HG02852 (cell line): ENCODE measurements at regions not wholly inside any gene's neighbourhood (a gene's known extent, or its start where the extent isn't known, plus 50 kb on each side); places are given as distances from the start of the nearest gene placed in this dataset.
"Not testable (repeated sequence)": the region's sequence is repeated elsewhere in the genome, so short reads cannot be mapped to it uniquely, and the experiment has no call there.

Experiments used
- ATAC-seq: cut with Tn5 transposase; IDR thresholded peaks from one replicate; pipeline ENCODE4 v1.9.1; 2021; ENCODE audit warnings: mild to moderate bottlenecking, moderate library complexity; ENCODE audit not compliant: unreplicated experiment

- no peak for ATAC-seq
Measured at GRCh38 chr7:81233208-81233940, 314.5 kb upstream of the SEMA3C start.

GRCh38 chr7:81232084-81232799, 313.4 kb upstream of the SEMA3C start:
- no peak for ATAC-seq

DNA sequence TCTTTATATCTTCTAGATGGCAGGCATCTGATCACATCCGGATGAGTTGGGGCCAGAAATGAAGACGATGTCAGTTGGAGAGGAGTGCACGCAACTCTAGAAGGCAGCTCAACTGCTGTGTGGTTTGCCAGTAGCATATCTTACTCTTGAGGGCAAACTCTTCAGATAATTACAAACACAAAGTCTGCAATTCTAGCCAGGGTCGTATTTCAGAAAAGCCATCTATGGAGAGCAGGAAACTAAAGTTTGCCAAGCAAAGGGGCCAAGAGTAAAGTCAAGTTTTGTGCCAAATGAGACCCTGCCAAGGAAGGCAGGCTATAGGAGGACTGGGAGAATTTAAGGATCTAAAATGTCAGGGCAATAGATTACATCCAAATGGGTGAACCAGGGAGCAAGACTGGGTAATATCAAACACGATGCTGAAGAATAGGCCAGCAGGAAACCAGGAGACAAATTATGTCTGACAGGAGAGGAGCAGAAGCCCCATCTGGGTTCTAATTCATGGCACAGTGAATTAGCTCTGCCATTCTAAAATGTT, 312.5 kb upstream of the SEMA3C start:
- ATAC-seq = no peak

- ATAC-seq = no peak
Measured at GRCh38 chr7:81226234-81226633, 307.4 kb upstream of the SEMA3C start.

DNA sequence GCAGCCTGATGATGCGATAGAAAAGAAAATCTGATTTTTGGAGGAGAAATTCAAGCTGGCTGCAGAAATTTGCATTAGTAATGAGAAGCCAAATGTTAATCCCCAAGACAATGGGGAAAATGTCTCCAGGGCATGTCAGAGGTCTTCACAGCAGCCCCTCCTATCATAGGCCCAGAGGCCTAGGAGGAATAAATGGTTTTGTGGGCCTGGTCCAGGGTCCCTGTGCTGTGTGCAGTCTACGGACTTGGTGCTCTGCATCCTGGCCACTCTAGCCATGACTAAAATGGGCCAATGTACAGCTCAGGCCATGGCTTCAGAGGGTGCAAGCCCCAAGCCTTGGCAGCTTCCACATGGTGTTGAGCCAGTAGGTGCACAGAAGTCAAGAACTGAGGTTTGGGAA, 303.8 kb upstream of the SEMA3C start:
- not testable (repeated sequence) for ATAC-seq

GRCh38 chr7:81221527-81222217, 302.8 kb upstream of the SEMA3C start:
- ATAC-seq = no peak

DNA sequence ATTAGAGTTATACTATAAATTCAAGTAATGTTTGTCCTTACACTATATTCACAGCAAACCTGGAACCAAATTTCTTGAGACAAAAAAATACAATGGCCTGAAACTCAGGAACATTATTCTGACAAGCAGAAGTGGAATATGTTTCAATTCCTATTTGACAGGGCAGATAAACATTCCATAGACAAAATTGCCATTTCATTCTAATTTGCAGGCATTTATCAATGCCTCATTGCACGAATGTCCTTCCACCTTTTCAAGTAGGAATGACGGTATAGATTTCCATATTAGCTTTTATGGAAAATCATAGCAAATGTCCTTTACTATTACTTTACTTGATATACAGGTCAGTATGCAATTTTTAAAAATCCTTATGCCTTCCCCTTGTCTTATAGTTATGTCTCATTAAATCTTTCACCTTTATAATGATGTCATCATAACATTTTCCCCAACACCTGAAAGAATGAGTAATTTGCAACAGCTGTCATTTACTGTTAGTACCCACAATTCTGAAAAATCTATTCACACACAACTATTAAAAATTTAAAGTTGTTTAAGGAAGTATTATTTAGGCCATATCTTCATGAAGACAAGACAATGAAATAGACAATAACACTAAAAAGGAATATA, 299.7 kb upstream of the SEMA3C start:
- ATAC-seq = no peak

- no peak for ATAC-seq
Measured at GRCh38 chr7:81213394-81213793, 294.5 kb upstream of the SEMA3C start.

DNA sequence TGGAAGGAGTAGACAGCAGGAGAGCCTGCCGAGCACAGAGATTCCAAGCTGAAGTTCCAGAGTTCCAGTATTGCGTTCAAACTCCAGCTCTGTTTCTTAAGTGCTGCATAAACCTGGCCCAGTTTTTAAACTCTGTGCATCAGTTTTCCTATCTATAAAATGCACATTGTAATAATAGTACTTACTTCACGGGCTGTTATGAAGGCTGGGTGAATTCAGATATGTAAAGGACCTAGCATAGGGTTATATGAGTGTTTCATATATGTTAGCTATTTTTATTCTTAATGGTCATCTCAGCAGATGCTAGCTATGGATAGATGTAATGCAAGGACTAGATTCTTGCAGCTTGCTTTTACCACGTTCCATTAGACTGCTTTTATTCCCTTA, 293.1 kb upstream of the SEMA3C start:
- ATAC-seq = no peak

GRCh38 chr7:81211204-81211933, 292.5 kb upstream of the SEMA3C start:
- ATAC-seq = no peak

- ATAC-seq = no peak
Measured at GRCh38 chr7:81210137-81211064, 291.6 kb upstream of the SEMA3C start.

GRCh38 chr7:81209059-81209458, 290.2 kb upstream of the SEMA3C start:
- ATAC-seq = no peak

DNA sequence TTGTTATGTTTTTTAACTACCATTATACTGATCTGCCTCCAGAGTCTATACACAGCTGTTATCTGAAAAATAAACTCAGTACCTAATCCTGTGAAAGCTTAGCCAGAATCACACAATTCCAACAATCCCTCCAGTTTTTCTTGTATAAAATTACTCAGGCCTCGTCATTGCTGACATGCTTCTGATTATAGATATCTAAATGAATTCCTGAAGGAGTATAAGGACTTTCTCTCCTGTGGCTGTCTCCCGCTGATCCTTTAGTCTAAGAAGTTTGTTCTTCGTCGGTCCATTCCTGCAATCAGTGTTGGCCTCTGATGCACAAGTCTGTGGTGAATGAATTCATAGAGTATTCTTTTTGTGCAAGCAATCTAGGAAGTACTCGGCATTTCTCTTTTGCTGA, 288.9 kb upstream of the SEMA3C start:
- ATAC-seq = no peak

DNA sequence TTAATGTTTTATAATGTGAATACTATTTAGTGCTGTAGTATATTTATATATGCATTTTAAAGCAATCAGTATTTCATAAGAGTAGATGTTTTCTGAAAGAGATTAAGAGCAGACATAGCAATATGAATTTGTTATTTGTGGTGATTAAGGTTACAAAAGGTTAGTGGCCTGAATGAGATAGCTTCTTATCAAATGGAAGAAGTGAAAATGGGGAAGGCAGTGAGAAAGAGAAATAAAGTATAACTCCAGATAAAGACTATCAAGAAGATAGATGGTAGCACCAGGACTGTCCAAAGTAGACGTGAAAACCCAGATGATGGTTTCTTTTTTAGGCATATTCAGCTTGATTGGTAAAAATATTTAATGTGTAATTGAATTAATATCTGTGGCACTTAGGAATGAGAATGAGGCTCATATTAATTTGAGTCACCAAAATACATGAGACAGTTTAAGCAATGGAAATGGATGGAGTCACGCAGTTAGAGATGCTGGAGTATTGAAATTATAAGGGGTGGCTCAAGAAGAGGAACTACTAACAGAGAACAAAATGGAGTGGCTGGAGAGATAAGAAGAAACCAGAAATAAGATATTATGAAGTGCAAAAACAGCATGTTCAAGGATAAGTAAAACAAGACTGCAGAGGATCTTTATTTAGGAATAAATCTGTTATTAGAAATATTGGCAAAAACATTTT, 288.0 kb upstream of the SEMA3C start:
- no peak for ATAC-seq

DNA sequence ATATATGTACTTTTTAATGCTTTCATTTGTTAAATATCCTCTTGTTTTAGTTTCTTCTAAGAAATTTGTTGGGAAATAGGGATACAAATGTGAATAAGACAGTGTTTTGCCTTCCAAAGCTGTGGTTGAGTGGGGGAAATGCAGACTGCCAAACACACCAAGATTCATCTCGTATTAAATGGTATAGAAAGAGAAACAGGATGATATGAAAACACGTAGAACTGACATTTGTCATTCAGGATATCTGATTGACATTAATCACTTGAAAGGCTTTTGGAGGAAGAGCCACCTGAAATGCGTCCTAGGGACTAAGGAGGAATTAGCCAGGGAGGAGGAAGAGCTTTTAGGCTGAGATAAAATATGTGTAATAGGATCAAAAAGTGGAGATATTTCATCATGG, 287.4 kb upstream of the SEMA3C start:
- ATAC-seq = no peak

DNA sequence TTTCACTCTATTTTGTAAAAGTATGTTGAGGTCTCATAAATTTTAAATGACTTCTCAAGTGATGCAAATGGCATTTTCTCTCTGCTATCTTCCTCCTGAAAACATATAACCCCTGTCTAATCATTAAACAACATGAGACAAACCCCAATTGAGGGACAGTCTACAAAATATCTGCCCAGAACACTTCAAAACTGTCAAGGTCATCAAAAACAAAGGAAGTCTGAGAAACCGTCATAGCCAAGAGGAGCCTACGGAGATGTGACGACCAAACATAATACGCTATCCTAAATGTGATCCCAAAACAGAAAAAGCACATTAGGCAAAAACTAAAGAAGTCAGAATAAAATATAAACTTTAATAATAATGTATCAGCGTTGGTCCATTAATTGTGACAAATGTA, 282.3 kb upstream of the SEMA3C start:
- no peak for ATAC-seq

GRCh38 chr7:81198766-81199165, 279.9 kb upstream of the SEMA3C start:
- ATAC-seq = no peak

DNA sequence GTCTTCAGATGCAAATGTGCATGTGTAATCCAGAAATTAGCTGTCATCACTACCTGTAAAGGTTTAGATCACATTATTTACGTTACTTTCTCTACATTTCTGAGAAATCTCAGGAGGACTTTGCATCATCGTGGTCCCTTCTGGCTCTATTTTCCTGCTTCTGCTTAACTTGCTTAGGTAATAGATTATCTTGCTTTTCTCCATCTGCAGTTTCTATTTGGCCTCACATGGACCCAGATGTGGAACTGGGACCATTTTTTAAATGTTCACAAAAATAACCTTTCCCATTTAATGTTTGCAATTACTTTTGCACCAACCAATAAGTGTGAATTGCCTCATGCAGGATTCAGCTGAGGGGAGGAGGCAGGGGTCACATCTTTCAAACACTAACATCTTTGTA, 278.4 kb upstream of the SEMA3C start:
- ATAC-seq = no peak

- ATAC-seq = no peak
Measured at GRCh38 chr7:81195033-81195432, 276.2 kb upstream of the SEMA3C start.
